Upper lobe of left lung (tissue), 6 donors: ENCODE measurements at regions not wholly inside any gene's neighbourhood (a gene's known extent, or its start where the extent isn't known, plus 50 kb on each side); places are given as distances from the start of the nearest gene placed in this dataset.

Experiments
- ATAC-seq, 2 donors: fragments of 200-7000 bp; cut with Tn5 transposase; one replicate each; pipeline ENCODE4 v1.9.1; 2022; ENCODE audit warnings: mild to moderate bottlenecking in 2 of 2, moderate library complexity in 2 of 2; ENCODE audit not compliant: low FRiP score in 2 of 2
- DNase-seq, 2 donors: peaks; one replicate each; pipeline ENCODE4 v3.0.0-alpha.2; 2019 to 2020
- H3K27ac ChIP-seq, 4 donors: fragments of 200-600 bp; sonication (generic); one replicate each; pipeline ENCODE4 v1.5.1; 2016 to 2019
- H3K27me3 ChIP-seq, 4 donors: fragments of 200-600 bp; sonication (generic); one replicate each; pipeline ENCODE4 v1.5.1; 2017 to 2019
- H3K36me3 ChIP-seq, 4 donors: fragments of 200-600 bp; sonication (generic); one replicate each; pipeline ENCODE4 v1.5.1; 2016 to 2019
- H3K4me1 ChIP-seq, 4 donors: fragments of 200-600 bp; sonication (generic); one replicate each; pipeline ENCODE4 v1.5.1; 2018 to 2019
- H3K4me3 ChIP-seq, 4 donors: fragments of 200-600 bp; sonication (generic); one replicate each; pipeline ENCODE4 v1.5.1; 2017 to 2019; ENCODE audit warnings: mild to moderate bottlenecking in 2 of 4, moderate library complexity in 1 of 4
- H3K9me3 ChIP-seq, 4 donors: fragments of 200-600 bp; sonication (generic); one replicate each; pipeline ENCODE4 v1.5.1; 2018 to 2019
- EP300 ChIP-seq, 4 donors: sonication (generic); formaldehyde crosslinking; IDR thresholded peaks; one replicate each; pipeline ENCODE4 v1.5.1; 2017; ENCODE audit warnings: antibody characterized with exemption in 4 of 4, control low read depth in 2 of 4
- POLR2A ChIP-seq, 4 donors: fragments of 450-650 bp; IDR thresholded peaks; one replicate each; pipeline ENCODE4 v1.5.1; 2016 to 2017; ENCODE audit warnings: antibody characterized with exemption in 4 of 4, mild to moderate bottlenecking in 2 of 4
- POLR2AphosphoS5 ChIP-seq, 2 donors: sonication (generic); formaldehyde crosslinking; IDR thresholded peaks; one replicate each; pipeline ENCODE4 v1.5.1; 2017; ENCODE audit warnings: antibody characterized with exemption in 2 of 2
- WGBS, 2 donors: methylation state at CpG; one replicate each; pipeline ENCODE4 v1.1.5; 2017 to 2018; 5-methylcytosine and 5-hydroxymethylcytosine counted together
- TF ChIP-seq, protein P1 (sequence below), 6 experiments: fragments of 450-650 bp in 4 of 6; fragments of 200-600 bp in 2 of 6; sonication (generic) in 2 of 6; IDR thresholded peaks; one replicate each; pipeline ENCODE4 v1.5.1; 2016 to 2019; ENCODE audit warnings: antibody characterized with exemption in 6 of 6
- donor health status: DM: no; HTN: no; CAD: no; lungs with moderate emphysema.
- donor health status: DM: no; HTN: yes; CAD: no; lungs with severe emphysema.

- Histone ChIP-seq H3K9me3 (no peaks in the 10 kb centered on the region), H3K36me3 (no peaks in the 10 kb centered on the region), H3K27me3 (peaks cover 0 to 6% (median 0%) of the 10 kb centered on the region in 4 donors), H3K4me3 (no peak overlapping the region), H3K27ac (no peak overlapping the region), H3K4me1 (peaks cover 0 to 3% (median 0%) of the 10 kb centered on the region in 4 donors)
- ATAC-seq: no peak
- 82 to 83% methylated on average over 13 to 19 of the region's 19 CpGs for WGBS, 2 donors
- TF ChIP-seq EP300 (IDR thresholded peaks at IDR 0.05) (no peak), POLR2A (IDR thresholded peaks at IDR 0.05) (no peak), POLR2AphosphoS5 (IDR thresholded peaks at IDR 0.05) (no peak)
- TF ChIP-seq, protein P1, sequence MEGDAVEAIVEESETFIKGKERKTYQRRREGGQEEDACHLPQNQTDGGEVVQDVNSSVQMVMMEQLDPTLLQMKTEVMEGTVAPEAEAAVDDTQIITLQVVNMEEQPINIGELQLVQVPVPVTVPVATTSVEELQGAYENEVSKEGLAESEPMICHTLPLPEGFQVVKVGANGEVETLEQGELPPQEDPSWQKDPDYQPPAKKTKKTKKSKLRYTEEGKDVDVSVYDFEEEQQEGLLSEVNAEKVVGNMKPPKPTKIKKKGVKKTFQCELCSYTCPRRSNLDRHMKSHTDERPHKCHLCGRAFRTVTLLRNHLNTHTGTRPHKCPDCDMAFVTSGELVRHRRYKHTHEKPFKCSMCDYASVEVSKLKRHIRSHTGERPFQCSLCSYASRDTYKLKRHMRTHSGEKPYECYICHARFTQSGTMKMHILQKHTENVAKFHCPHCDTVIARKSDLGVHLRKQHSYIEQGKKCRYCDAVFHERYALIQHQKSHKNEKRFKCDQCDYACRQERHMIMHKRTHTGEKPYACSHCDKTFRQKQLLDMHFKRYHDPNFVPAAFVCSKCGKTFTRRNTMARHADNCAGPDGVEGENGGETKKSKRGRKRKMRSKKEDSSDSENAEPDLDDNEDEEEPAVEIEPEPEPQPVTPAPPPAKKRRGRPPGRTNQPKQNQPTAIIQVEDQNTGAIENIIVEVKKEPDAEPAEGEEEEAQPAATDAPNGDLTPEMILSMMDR (IDR thresholded peaks at IDR 0.05): no peak
- peak in 1 of 2 donors; percentile 70 for DNase-seq
Observed at GRCh38 chr17:79156463-79157095, 82.0 kb downstream of the ENGASE start.

- H3K4me3 ChIP-seq: no peak overlapping the region
- ATAC-seq (no peak), DNase-seq (peak in 1 of 2 donors; percentile 66)
- peaks cover 0 to 3% (median 0%) of the 10 kb centered on the region in 4 donors for H3K4me1 ChIP-seq
- H3K36me3 ChIP-seq: no peaks in the 10 kb centered on the region
- no peak for TF ChIP-seq POLR2A (IDR thresholded peaks at IDR 0.05)
- TF ChIP-seq POLR2AphosphoS5 (IDR thresholded peaks at IDR 0.05): no peak
- no peak for TF ChIP-seq EP300 (IDR thresholded peaks at IDR 0.05)
- TF ChIP-seq, protein P1 (IDR thresholded peaks at IDR 0.05): no peak
- H3K27ac ChIP-seq: no peak overlapping the region
- H3K9me3 ChIP-seq: no peaks in the 10 kb centered on the region
- H3K27me3 ChIP-seq: peaks cover 0 to 11% (median 0%) of the 10 kb centered on the region in 4 donors
- WGBS, 2 donors: 79 to 96% methylated on average over 3 to 12 of the region's 12 CpGs
Observed at GRCh38 chr17:79155701-79156100, 81.1 kb downstream of the ENGASE start.

DNA sequence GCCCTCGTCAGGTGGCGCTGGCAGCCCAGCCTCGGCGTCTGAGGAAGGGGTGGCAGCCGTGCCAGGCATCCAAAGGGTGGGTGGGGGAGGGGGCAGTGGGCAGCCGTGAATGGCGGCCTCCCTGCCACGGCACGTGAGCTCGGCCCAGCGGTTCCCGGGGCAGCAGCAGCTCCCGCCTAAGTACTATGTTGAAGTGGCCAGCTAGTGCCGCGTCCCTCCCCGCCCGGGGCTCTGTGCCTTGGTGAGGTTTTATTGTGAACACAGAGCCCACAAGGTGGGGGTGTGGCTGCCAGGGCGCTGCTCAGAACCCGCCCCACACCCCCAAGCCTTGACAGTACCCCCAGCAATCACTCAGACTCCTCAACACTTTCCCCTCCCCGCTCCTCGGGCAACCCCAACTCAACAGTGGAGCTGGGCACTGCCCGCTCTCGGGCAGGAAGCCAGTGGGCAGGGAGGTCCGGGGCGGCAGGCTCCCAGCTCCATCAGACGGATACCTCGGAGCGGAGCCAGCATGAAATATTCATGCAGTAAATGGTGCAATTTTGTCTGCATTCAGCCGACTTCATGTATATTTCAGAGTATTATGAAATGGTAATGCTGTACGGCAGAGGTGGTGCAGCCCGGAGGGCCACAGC is 80.4 kb downstream of the ENGASE start:
- H3K9me3 ChIP-seq: no peaks in the 10 kb centered on the region
- H3K4me3 ChIP-seq: no peak overlapping the region
- 57 to 83% methylated on average over 7 to 16 of the region's 31 CpGs for WGBS, 2 donors
- peaks cover 0 to 3% (median 0%) of the 10 kb centered on the region in 4 donors for H3K4me1 ChIP-seq
- DNase-seq (peak in 1 of 2 donors; percentile 82), ATAC-seq (no peak)
- peaks cover 0 to 13% (median 0%) of the 10 kb centered on the region in 4 donors for H3K27me3 ChIP-seq
- no peaks in the 10 kb centered on the region for H3K36me3 ChIP-seq
- TF ChIP-seq EP300 (IDR thresholded peaks at IDR 0.05) (no peak), POLR2AphosphoS5 (IDR thresholded peaks at IDR 0.05) (no peak), POLR2A (IDR thresholded peaks at IDR 0.05) (no peak)
- TF ChIP-seq, protein P1 (IDR thresholded peaks at IDR 0.05): no peak
- no peak overlapping the region for H3K27ac ChIP-seq

- H3K4me3 ChIP-seq: no peak overlapping the region
- no peak overlapping the region for H3K27ac ChIP-seq
- TF ChIP-seq, protein P1 (IDR thresholded peaks at IDR 0.05): no peak
- H3K27me3 ChIP-seq: peaks cover 0 to 15% (median 0%) of the 10 kb centered on the region in 4 donors
- ATAC-seq (no peak), DNase-seq (peak; percentile 40 to 79)
- WGBS, 2 donors: 41 to 52% methylated on average over 11 to 13 of the region's 14 CpGs
- H3K36me3 ChIP-seq: no peaks in the 10 kb centered on the region
- H3K4me1 ChIP-seq: peaks cover 0 to 3% (median 0%) of the 10 kb centered on the region in 4 donors
- H3K9me3 ChIP-seq: no peaks in the 10 kb centered on the region
Observed at GRCh38 chr17:79154446-79154845, 79.8 kb downstream of the ENGASE start.
